UCSD-AML1 (cell line): ENCODE measurements at regions not wholly inside any gene's neighbourhood (a gene's known extent, or its start where the extent isn't known, plus 50 kb on each side); places are given as distances from the start of the nearest gene placed in this dataset.
A peak's percentile ranks its signal among the peaks of the same experiment; 100 is the strongest.
"Not testable (repeated sequence)": the region's sequence is repeated elsewhere in the genome, so short reads cannot be mapped to it uniquely, and the experiment has no call there.

Experiments used
- DNase-seq: peaks from one replicate; lab custom pipeline; 2025; ENCODE audit not compliant: unreplicated experiment; lab: John Stamatoyannopoulos, UW

DNA sequence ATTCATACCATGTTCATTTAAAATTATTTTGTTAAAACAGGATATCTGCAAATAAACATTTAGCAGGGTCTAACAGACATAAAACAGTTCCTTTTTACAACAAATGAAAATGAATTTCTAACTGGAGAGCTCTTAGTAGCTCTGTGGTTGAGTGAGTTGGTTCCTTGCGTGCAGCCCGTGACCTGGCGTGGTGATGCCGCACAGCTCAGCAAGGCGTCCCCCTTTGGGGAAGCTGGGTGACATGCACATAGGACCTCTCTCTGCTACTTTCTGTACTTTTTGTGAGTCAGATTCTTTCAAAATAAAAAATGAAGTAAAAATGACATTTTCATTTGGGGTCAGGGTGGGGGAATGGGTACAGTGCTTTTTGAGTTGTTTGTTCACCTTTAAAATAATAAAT, 75.9 kb downstream of the NPIPB11 start:
- DNase-seq: not testable (repeated sequence)

DNA sequence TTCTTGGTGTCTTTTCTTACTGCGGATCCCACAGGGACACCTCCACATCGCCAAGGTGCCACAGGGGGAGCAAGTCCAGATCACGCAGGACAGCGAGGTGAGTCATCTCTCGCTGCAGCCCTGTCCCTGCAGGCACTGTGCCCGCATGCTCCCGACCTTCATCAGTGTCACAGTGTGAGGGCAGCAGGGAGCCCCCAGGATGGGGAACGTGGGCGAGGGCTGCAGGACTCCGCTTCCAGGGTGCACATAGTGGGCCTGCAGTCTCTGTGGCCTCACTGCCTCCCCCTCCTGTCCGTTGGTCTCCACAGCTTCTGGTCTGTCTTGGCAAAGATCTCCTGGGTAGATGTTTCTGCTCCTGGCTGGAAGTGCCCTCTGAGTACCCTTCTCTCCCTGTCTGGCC, 78.0 kb downstream of the NPIPB11 start:
- DNase-seq: not testable (repeated sequence)

DNA sequence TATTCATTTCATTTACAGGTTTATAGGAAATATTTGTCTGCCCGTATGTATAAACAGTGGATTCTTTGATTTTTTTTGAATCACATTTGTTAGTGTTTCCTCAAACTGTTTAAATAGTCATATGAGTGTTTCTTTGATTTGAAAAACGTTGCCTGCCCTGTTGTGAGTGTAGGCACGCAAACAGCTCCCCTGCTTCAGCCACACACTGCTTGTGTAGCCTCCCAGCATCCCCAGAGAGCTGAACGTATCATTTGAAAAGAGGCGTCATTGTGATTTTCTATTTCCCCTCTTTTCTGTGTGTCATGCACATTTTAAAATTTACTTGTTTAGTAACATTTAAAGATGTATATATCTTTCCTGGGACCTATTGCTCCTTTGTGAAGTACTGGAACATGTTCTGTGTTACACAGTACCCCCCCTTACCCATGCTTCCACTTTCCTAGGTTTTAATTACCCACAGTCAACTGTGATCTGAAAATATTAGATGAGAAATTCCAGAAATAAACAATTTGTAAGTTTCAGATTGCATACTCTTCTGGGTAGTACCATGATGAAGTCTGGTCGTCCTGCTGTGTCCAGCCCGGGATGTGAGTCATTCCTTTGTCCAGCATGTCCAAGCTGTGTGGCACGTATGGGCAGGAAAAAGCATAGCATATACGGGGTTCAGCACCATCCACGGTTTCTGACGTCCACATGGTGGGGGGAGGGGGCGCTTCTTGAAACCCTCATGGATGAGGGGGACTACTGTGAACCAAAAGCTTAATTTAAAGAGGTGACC, 78.7 kb downstream of the NPIPB11 start:
- not testable (repeated sequence) for DNase-seq

DNA sequence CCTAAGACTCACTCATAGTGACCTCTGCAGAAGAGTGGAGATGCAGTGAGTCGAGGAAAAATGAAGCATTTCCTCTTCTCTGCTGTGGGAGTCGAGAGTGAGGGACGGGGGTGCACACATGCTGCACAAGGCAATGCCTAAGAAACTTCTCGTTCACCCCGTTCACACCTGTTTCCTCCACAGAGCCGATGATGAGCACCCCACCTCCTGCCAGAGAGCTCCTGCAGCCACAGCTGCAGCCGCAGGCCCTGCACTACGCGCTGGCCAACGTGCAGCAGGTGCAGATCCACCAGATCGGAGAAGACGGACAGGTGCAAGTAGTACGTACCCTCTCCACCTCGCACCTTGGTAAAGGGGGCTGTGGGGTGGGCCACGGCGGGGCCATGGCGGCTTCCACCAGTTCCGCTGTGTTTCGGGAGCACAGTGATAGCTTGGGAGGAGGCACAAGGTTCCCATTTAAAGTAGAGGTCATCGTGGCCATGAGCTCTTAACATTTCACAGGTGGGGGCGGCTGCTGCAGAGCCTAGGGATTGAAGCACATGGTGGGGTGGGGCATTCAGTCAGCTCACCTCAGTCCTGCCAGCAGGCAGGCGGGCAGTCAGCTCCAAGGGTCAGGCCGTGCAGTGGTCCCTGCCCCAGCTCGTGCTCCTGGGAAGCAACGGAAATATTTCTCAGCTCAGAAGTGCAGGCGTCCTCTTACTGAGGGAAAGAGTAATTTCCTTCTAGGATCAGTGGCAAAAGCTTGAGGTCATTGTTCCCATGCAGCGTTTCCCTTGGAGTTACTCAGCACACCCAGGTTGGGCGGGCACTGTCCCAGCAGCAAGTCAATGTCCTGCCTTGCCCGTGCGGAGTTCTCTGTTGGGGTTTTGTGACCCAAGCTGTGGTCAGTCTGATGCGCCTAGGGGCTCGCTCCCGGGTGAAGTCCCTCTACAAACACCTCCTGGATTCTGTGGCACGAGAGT, 80.1 kb downstream of the NPIPB11 start:
- not testable (repeated sequence) for DNase-seq

DNA sequence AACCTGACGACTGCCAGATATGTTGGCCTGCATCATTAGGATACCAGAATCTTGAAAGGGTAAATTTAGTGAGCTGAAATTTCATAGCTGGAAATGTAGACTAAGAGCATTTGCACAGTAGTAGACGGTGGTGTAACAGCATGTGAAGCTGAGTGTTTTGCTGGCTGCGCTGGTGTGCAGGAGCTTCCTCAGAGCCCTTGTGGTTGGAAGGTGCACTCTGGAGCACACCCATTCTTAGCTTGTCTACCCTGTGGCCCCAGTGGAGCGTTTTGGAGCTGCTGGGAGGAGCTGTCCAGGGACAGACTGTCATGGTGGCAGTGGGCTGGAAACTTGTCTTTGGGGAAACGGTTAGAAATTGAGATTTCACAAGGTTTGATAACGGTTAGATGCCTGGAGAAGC, 82.8 kb downstream of the NPIPB11 start:
- DNase-seq: not testable (repeated sequence)

DNA sequence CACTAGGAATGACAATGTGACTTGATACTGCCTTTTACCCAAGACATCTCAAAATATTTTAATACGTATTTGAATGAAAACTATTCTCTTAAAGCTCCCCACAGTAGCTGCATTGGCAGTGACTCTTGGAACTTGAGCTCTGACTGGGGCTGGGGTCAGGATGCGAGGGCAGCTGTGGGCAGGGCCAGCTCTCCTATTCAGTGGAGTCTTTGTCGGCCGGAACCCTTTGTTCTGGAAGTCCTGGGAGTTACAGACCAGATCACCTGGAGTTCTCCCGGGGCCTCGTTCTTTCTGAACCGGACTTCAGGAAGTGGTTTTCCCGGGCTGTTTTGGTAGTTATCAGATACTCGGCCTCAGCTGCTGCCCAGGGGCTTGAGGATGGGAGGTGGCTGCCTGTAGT, 84.9 kb downstream of the NPIPB11 start:
- DNase-seq: no peak

DNA sequence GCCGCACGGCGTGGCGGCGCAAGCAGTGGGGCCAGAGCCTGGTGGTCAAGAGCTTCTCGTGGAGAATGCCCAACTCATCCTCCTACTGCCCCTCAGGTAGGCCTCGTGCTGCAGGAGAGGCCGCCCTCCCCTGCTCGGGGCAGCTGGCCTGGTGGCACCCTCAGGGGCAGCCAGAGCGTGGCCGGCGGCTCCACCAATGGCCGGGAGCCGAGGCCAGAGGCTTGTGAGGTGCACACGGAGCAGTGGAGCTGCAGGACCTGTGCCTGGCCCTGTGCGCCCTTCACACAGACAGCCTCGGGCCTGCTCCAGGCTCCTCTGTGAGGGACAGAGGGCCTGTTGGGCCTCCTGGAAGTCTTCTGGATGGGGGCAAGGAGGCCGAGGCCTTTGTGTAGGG, 85.5 kb downstream of the NPIPB11 start:
- DNase-seq: no peak

DNA sequence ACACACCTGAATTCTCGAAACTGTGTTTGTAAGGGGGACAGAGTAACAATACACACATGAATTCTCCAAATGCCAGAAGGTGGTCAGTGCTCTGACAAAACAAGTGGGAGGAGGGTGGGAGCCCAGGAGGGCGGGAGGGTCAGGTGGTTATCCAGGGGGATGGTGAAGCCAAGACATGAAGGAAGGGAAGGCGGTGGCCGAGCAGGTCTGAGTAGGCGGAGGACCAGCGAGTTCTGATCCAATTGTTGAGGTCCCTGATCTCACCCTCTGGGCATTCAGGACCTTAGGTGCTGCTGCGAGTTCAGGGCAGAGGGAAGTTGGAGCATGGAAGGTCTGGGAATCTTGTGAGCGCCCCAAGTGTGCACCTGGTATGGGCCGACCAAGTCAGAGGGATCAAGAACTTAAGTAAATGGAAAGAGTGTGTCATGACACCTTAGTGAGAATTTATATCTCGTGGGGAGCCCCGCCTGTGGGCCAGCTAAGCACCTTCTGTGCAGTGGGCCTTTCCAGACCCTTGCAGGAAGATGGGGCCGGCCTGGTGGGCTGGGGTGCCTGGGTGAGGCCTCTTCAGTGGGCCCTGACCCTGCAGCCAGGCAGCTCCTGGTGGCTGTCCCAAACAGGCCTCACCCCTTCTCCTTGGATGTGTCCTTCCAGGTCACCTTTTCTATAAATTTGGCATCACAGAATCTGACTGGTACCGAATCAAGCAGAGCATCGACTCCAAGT, 86.1 kb downstream of the NPIPB11 start:
- DNase-seq: no peak

DNA sequence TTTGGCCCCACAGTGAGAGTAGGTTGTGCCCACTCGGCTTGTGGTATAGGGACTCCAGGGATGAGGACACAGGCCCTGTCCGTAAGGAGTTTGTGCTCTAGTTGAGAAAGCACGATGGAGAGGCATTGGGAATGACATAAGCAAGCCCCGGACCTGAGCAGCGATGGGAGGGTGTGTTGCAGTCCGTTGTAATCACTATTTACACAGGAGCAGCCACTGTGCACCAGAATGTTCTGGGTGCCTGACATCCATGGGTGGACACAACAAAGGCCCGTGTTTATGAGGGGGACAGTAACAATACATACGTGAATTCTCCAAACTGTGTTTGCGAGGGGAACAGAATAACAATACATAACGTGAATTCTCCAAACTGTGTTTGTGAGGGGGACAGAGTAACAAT, 86.8 kb downstream of the NPIPB11 start:
- DNase-seq: no peak

DNA sequence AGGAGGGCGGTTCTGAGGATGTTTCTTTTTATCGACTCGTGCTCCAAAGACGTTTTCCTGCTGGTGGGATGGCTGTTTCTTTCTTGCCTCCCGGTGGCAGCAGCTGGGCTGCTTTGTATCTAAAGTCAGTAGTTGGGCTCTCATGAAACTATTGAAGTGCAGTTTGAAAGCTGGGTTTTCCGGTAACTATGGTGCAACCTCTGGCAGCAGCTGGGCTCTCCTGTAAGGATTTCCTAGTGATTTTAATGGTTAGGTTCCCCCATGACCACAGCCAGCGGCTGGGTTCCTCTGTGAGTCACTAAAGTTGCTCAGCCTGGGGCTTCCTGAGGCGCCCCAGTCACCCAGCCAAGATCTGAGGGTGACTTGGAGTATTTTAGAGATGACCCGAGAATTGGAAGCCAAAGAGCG, 87.9 kb downstream of the NPIPB11 start:
- peak; percentile 60 for DNase-seq

DNA sequence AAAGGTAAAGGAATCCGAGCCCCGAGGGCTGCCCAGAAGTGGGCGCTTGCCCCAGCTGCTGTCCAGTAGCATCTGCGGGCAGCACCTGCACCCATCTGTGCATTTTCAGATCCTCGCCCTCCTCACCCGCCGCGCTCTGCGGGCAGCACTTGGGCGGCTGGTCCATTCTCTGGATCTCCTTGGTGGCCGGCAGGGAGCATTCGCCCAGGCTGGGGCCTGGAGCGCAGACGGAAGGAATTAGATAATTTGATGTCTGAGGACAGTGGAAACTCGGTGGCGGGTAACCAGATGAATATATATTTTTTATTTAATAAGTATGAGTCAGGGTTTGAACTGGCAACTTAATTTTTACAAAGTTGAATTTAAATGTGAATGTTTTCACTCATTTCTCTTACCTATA, 88.5 kb downstream of the NPIPB11 start:
- no peak for DNase-seq

DNA sequence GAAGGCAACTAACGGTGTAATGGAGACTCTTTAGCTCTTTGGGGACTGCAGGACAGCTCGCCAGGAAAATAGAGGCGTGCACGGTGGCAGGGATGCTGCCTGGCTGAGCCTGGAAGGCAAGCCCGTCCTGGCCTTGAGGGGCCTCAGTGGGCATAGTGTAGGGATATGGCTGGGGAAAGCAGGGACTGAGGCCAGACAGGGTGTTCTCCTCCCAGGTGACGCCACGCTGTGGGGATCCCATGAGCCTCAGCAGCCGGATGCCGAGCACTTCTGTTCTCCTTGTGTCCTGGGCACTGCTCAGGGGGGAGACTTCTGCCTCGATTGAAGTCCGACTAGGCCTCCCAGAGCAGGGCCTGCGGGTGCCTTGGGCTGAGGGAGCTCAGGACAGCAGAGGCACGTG, 89.2 kb downstream of the NPIPB11 start:
- DNase-seq: no peak

DNA sequence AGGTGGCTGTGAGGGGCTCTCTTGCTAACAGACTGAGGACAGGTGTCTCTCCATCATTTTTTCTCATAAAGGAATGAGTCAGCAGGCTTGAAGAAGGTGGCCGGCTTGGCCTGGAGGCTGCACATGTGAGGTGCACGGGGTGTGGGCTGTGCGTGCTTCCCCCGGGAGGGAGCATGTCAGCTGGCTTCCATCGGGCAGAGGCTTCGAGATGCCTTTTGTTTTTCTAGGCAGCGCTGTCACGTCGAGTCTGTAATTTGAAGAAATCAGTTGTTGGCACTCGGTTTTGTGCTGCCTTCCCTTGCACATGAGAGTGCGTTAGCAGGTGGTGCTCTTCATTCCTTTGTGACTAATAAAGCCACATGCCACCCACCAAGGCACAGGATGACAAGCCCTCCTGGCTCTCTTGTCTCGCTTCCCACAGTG, 89.7 kb downstream of the NPIPB11 start:
- no peak for DNase-seq

DNA sequence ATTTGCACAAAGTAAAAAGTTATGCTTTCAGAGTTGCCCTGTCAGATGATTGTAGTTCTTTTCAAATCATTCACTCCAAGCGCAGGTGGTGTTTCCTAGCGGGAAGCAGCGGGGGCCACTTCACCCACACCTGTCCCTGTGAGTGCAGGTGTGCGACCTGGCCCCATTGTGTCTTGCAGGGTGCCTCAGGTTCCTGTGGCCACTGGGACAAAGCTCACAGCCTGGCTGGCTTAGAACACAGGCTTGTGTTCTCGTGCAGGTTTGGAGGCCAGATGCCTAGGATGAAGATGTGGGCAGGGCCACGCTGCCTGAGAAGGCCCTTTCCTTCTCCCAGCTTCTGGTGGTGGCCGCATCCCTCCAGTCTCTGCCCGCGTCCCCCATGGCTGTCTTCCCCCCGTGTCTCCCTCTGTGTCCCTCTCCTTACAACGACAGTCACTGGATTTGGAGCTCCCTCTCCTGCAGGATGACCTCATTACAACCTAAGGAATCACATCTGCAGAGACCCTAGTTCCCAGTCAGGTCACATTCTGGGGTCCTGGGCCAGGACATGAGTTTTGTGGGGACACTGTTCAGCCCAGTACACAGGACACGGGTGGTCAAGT, 90.5 kb downstream of the NPIPB11 start:
- no peak for DNase-seq

DNA sequence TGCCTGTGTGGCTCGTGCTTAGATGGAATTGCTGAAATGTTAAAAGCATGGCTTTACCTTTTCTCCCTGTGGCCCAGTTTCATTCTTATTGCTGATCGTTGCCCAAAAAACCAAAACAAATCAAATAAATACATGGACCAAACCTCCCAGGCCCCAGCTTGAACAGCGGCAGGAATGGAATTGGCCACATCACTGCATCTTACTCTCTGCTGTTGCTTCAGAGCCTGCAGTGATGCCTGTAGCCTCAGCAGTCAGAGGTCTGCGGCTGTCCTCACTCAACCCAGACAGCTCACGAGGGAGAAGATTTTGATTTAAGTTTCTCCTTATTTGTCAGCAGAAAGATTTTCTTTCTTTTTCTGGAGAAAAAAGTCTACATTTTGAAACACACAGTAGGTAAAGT, 91.5 kb downstream of the NPIPB11 start:
- DNase-seq: no peak

DNA sequence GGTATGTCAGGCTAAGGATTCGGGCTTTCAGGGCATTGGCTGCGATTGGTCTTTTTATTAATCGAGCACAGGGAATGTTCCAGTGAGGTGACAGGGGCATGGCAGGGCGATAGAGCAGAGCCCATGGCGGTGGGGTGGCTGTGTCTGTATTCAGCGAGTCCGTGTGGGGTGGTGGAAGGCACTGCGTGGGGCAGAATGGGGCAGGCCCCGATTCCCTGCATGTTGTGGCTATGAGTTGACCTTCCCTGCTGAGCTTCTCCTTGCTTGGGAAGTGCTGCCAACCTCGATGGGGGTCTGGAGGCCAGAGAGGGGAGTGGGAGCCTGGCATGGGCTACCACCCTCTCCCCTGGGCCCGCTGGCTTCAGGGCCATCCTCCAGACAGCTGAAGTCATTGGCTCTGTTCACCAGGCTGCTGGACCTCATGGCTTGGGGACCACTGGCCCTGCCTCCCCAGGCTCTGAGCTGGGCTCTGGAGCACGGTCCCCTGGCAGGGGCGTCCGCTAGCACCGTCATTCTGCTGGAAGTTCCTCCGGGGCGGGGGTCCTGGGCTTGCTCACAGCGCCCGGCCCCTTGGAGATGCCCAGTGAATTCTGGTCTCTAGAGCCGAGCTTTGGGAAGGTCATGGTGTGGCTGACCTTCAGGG, 92.1 kb downstream of the NPIPB11 start:
- no peak for DNase-seq

DNA sequence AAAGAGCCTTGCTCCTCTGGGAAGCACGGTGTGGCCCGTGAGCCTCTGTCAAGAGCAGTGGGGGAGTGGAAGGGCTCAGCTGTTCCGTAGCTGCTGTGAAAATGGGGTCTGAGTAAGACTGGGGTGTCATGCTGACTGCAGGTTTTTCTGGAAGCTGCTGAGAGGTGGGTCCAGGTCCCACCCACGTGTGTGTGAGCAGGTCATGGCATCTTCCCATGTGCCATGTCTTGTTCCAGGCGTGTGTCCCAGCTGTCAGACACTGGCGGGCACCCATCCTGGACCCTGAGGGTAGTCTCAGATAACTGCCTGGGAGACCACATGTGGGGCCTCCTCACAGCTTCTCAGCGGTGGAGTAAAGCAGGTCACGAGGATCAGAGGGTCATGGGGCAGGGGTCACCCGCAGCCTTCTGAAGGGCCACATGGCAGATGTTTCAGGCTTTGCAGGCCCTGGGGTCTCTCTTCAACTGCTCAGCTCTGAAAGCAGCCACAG, 92.9 kb downstream of the NPIPB11 start:
- no peak for DNase-seq

DNA sequence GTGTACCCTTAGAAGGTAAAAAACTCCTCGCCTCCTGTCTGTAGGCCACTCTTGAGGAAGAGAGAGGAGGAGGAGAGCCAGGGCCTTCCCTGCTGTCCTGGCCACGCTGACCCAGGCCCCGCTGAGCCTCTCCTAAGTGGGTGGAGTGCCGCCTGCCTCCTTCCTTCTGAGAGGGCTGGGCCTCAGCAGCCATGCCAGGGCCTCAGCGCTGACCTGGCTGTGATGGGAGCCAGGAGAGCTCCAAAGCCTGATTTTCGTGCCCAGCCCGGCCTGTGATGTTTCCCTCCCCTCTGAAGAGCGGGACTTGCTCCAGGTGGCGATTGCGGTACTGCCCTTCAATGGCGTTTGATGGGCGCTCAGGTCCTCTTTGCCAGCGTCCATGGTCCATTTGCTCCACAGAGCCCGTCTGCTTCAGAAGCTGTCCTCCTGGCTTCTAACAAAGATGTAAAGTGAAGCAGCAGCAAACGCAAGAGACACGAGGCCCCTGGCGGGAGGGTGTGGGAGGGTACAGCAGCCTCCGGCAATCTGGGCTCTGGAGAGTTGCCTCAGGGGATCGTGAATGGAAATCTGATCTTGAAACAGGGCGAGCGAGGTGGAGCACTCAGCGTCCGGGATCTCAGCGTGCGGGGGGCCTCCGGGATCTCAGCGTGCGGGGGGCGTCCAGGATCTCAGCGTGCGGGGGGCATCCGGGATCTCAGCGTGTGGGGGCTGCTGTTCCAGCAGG, 93.5 kb downstream of the NPIPB11 start:
- no peak for DNase-seq

DNA sequence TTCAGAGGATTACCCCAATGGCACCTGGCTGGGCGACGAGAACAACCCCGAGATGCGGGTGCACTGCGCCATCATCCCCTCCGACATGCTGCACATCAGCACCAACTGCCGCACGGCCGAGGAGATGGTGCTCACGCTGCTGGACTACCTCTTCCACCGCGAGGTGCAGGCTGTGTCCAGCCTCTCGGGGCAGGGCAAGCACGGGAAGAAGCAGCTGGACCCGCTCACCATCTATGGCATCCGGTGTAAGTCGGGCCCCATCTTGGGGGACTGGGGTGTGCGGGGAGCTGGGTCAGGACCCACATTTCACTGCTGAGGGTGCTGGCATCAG, 94.2 kb downstream of the NPIPB11 start:
- DNase-seq: not testable (repeated sequence)
